Activated CD4-positive, alpha-beta T cell treated with anti-CD3 and anti-CD28 coated beads, Interleukin-2, amount 10 ng/mL, durations not matched to agents 24 days and 14 days (primary cell): ENCODE measurements at regions not wholly inside any gene's neighbourhood (a gene's known extent, or its start where the extent isn't known, plus 50 kb on each side); places are given as distances from the start of the nearest gene placed in this dataset.
A peak's percentile ranks its signal among the peaks of the same experiment; 100 is the strongest.

ENCODE experiments used
- DNase-seq: peaks from one replicate; pipeline ENCODE4 v3.0.0; 2022
- H3K27ac Mint-ChIP-seq: one replicate; pipeline ENCODE4 v1.8.0; 2022; ENCODE audit warnings: mild to moderate bottlenecking, mixed read lengths
- H3K27me3 Mint-ChIP-seq: one replicate; pipeline ENCODE4 v1.8.0; 2022; ENCODE audit warnings: mixed read lengths
- H3K36me3 Mint-ChIP-seq: one replicate; pipeline ENCODE4 v1.8.0; 2022; ENCODE audit warnings: low read depth, mild to moderate bottlenecking, mixed read lengths
- H3K4me1 Mint-ChIP-seq: one replicate; pipeline ENCODE4 v1.8.0; 2021; ENCODE audit warnings: mixed read lengths
- H3K4me3 Mint-ChIP-seq: one replicate; pipeline ENCODE4 v1.8.0; 2022; ENCODE audit warnings: mild to moderate bottlenecking, moderate library complexity, mixed read lengths
- H3K9me3 Mint-ChIP-seq: one replicate; pipeline ENCODE4 v1.8.0; 2021; ENCODE audit warnings: mixed read lengths
- intact Hi-C: fragments of 100-400 bp; cut with micrococcal nuclease; formaldehyde crosslinking; loops from one replicate; pipeline ENCODE4 v1.15.1; 2023

- Mint-ChIP-seq H3K27ac (no peak overlapping the region), H3K4me1 (peaks cover 21% of the 10 kb centered on the region), H3K4me3 (no peak overlapping the region), H3K36me3 (peaks cover 22% of the 10 kb centered on the region), H3K9me3 (no peaks in the 10 kb centered on the region), H3K27me3 (no peaks in the 10 kb centered on the region)
- intact Hi-C loops = no loop called here
- DNase-seq = no peak
Measured at GRCh38 chr13:50119591-50119990, 104.3 kb downstream of the KCNRG start.

GRCh38 chr13:50122455-50122854 is 107.2 kb downstream of the KCNRG start:
- Mint-ChIP-seq H3K4me1 (peaks cover 31% of the 10 kb centered on the region), H3K36me3 (peaks cover 28% of the 10 kb centered on the region), H3K9me3 (peaks cover 6% of the 10 kb centered on the region), H3K27ac (no peak overlapping the region), H3K27me3 (no peaks in the 10 kb centered on the region), H3K4me3 (peak overlapping the region; percentile 84)
- intact Hi-C loops = loop anchor here (5.0 to 10.0 kb wide), 3 partner anchors 328 to 1618 kb away; partner anchors contain the start of gene KPNA3
- DNase-seq = peak; percentile 55

- Mint-ChIP-seq H3K4me1 (peaks cover 33% of the 10 kb centered on the region), H3K27me3 (no peaks in the 10 kb centered on the region), H3K27ac (peak overlapping the region; percentile 93), H3K36me3 (peaks cover 28% of the 10 kb centered on the region), H3K9me3 (peaks cover 6% of the 10 kb centered on the region), H3K4me3 (peak overlapping the region; percentile 84)
- intact Hi-C loops = loop anchor here (1.0 to 10.0 kb wide), 4 partner anchors 17 to 1618 kb away; partner anchors contain the start of gene KPNA3
- DNase-seq = peak; percentile 56
Measured at GRCh38 chr13:50123002-50123401, 107.8 kb downstream of the KCNRG start.

- DNase-seq = no peak
- Mint-ChIP-seq H3K27me3 (peaks cover 2% of the 10 kb centered on the region), H3K4me3 (peak overlapping the region; percentile 84), H3K9me3 (peaks cover 6% of the 10 kb centered on the region), H3K27ac (peak overlapping the region; percentile 93), H3K4me1 (peaks cover 38% of the 10 kb centered on the region), H3K36me3 (peaks cover 28% of the 10 kb centered on the region)
- intact Hi-C loops = loop anchor here (1.0 to 10.0 kb wide), 4 partner anchors 17 to 1619 kb away; partner anchors contain the start of gene KPNA3
Measured at GRCh38 chr13:50123515-50123861, 108.2 kb downstream of the KCNRG start.

- Mint-ChIP-seq H3K27ac (peak overlapping the region; percentile 93), H3K4me3 (peak overlapping the region; percentile 84), H3K4me1 (peaks cover 41% of the 10 kb centered on the region), H3K36me3 (peaks cover 28% of the 10 kb centered on the region), H3K27me3 (peaks cover 3% of the 10 kb centered on the region), H3K9me3 (peaks cover 6% of the 10 kb centered on the region)
- DNase-seq = peak; percentile 89
- intact Hi-C loops = loop anchor here (1.0 to 10.0 kb wide), 7 partner anchors 18 to 1619 kb away; partner anchors contain the start of genes KPNA3 and SPRYD7
Measured at GRCh38 chr13:50123862-50124535, 108.8 kb downstream of the KCNRG start.

GRCh38 chr13:50124536-50125303 is 109.5 kb downstream of the KCNRG start:
- peaks cover 8% of the 10 kb centered on the region for H3K27me3 Mint-ChIP-seq
- intact Hi-C loops = loop anchor here (1.0 to 10.0 kb wide), 9 partner anchors 42 to 1620 kb away; partner anchors contain the start of genes KPNA3, SPRYD7 and TRIM13
- H3K36me3 Mint-ChIP-seq = peaks cover 25% of the 10 kb centered on the region
- DNase-seq = peak; percentile 96
- H3K4me1 Mint-ChIP-seq = peaks cover 47% of the 10 kb centered on the region
- peak overlapping the region; percentile 84 for H3K4me3 Mint-ChIP-seq
- peaks cover 6% of the 10 kb centered on the region for H3K9me3 Mint-ChIP-seq
- H3K27ac Mint-ChIP-seq = peak overlapping the region; percentile 91

- peak; percentile 89 for DNase-seq
- Mint-ChIP-seq H3K4me1 (peaks cover 50% of the 10 kb centered on the region), H3K27me3 (peaks cover 12% of the 10 kb centered on the region), H3K27ac (peak overlapping the region; percentile 84), H3K4me3 (peak overlapping the region; percentile 84), H3K36me3 (peaks cover 25% of the 10 kb centered on the region), H3K9me3 (peaks cover 6% of the 10 kb centered on the region)
- intact Hi-C loops = loop anchor here (1.0 to 10.0 kb wide), 7 partner anchors 128 to 1620 kb away; partner anchors contain the start of genes KPNA3, SPRYD7 and TRIM13
Measured at GRCh38 chr13:50125304-50125553, 110.0 kb downstream of the KCNRG start.

GRCh38 chr13:50125554-50126262 is 110.5 kb downstream of the KCNRG start:
- peaks cover 24% of the 10 kb centered on the region for H3K36me3 Mint-ChIP-seq
- peaks cover 6% of the 10 kb centered on the region for H3K9me3 Mint-ChIP-seq
- peak; percentile 89 for DNase-seq
- peaks cover 12% of the 10 kb centered on the region for H3K27me3 Mint-ChIP-seq
- peak overlapping the region; percentile 84 for H3K4me3 Mint-ChIP-seq
- H3K27ac Mint-ChIP-seq = peak overlapping the region; percentile 89
- H3K4me1 Mint-ChIP-seq = peaks cover 51% of the 10 kb centered on the region
- intact Hi-C loops = loop anchor here (1.0 to 10.0 kb wide), 7 partner anchors 128 to 1621 kb away; partner anchors contain the start of genes KPNA3, SPRYD7 and TRIM13

GRCh38 chr13:50126263-50126992 is 111.2 kb downstream of the KCNRG start:
- Mint-ChIP-seq H3K27ac (peak overlapping the region; percentile 89), H3K27me3 (peaks cover 19% of the 10 kb centered on the region), H3K9me3 (peaks cover 6% of the 10 kb centered on the region), H3K4me3 (peak overlapping the region; percentile 84), H3K36me3 (peaks cover 19% of the 10 kb centered on the region), H3K4me1 (peaks cover 58% of the 10 kb centered on the region)
- intact Hi-C loops = loop anchor here (5.0 to 10.0 kb wide), 4 partner anchors 301 to 1622 kb away; partner anchors contain the start of gene KPNA3
- no peak for DNase-seq

- Mint-ChIP-seq H3K4me1 (peaks cover 59% of the 10 kb centered on the region), H3K27me3 (peaks cover 24% of the 10 kb centered on the region), H3K27ac (peak overlapping the region; percentile 89), H3K9me3 (peaks cover 6% of the 10 kb centered on the region), H3K36me3 (peaks cover 15% of the 10 kb centered on the region), H3K4me3 (peak overlapping the region; percentile 84)
- DNase-seq = peak; percentile 86
- intact Hi-C loops = loop anchor here (5.0 to 10.0 kb wide), 4 partner anchors 300 to 1622 kb away; partner anchors contain the start of gene KPNA3
Measured at GRCh38 chr13:50126993-50127725, 111.9 kb downstream of the KCNRG start.

- peaks cover 8% of the 10 kb centered on the region for H3K36me3 Mint-ChIP-seq
- peak; percentile 61 for DNase-seq
- H3K27me3 Mint-ChIP-seq = peaks cover 31% of the 10 kb centered on the region
- peaks cover 59% of the 10 kb centered on the region for H3K4me1 Mint-ChIP-seq
- peaks cover 6% of the 10 kb centered on the region for H3K9me3 Mint-ChIP-seq
- intact Hi-C loops = loop anchor here (1.0 to 10.0 kb wide), 8 partner anchors 39 to 1623 kb away; partner anchors contain the start of gene KPNA3
- H3K27ac Mint-ChIP-seq = no peak overlapping the region
- H3K4me3 Mint-ChIP-seq = peak overlapping the region; percentile 84
Measured at GRCh38 chr13:50127726-50128291, 112.6 kb downstream of the KCNRG start.

- DNase-seq = peak; percentile 78
- H3K27me3 Mint-ChIP-seq = peaks cover 33% of the 10 kb centered on the region
- intact Hi-C loops = loop anchor here (1.0 to 10.0 kb wide), 8 partner anchors 38 to 1624 kb away; partner anchors contain the start of gene KPNA3
- H3K9me3 Mint-ChIP-seq = peaks cover 6% of the 10 kb centered on the region
- H3K4me3 Mint-ChIP-seq = peak overlapping the region; percentile 77
- peaks cover 7% of the 10 kb centered on the region for H3K36me3 Mint-ChIP-seq
- peaks cover 54% of the 10 kb centered on the region for H3K4me1 Mint-ChIP-seq
- H3K27ac Mint-ChIP-seq = peak overlapping the region; percentile 91
Measured at GRCh38 chr13:50128428-50128931, 113.2 kb downstream of the KCNRG start.
